ENCODE measurements at regions not wholly inside any gene's neighbourhood (a gene's known extent, or its start where the extent isn't known, plus 50 kb on each side); places are given as distances from the start of the nearest gene placed in this dataset.

- TF ChIP-seq ZBTB7A (IDR thresholded peaks at IDR 0.05; ENCODE audit: low read depth) = no peak
- no peak for TF ChIP-seq CREB1 (IDR thresholded peaks at IDR 0.05; ENCODE audit: low read depth)
- no peak for TF ChIP-seq FOXM1 (IDR thresholded peaks at IDR 0.05; ENCODE audit: borderline replicate concordance, low read depth)
- no peak for TF ChIP-seq TEAD4 (IDR thresholded peaks at IDR 0.05)
- no peak for TF ChIP-seq USF1 (IDR thresholded peaks at IDR 0.05)
- TF ChIP-seq EGR1 (IDR thresholded peaks at IDR 0.05) = no peak
Measured at GRCh38 chrX:150018931-150019361, 80.7 kb upstream of the EOLA2 start.

GRCh38 chrX:150028692-150029091, 90.4 kb upstream of the EOLA2 start:
- TF ChIP-seq YY1 (IDR thresholded peaks at IDR 0.05; ENCODE audit: low read depth) (no peak), REST (IDR thresholded peaks at IDR 0.05; ENCODE audit: low read depth) (no peak), EP300 (IDR thresholded peaks at IDR 0.05; ENCODE audit: borderline replicate concordance) (no peak), TAF1 (IDR thresholded peaks at IDR 0.05; ENCODE audit: low read depth) (no peak), FOXM1 (IDR thresholded peaks at IDR 0.05; ENCODE audit: borderline replicate concordance, low read depth) (no peak), MAX (IDR thresholded peaks at IDR 0.05) (no peak), USF1 (IDR thresholded peaks at IDR 0.05) (no peak), TEAD4 (IDR thresholded peaks at IDR 0.05) (no peak)

GRCh38 chrX:150032742-150033141, 94.5 kb upstream of the EOLA2 start:
- TF ChIP-seq RAD21 (IDR thresholded peaks at IDR 0.05; ENCODE audit: low read depth) (no peak), USF1 (IDR thresholded peaks at IDR 0.05) (no peak), MAX (IDR thresholded peaks at IDR 0.05) (no peak), CREB1 (IDR thresholded peaks at IDR 0.05; ENCODE audit: low read depth) (no peak), NFIC (IDR thresholded peaks at IDR 0.05) (no peak), YY1 (IDR thresholded peaks at IDR 0.05; ENCODE audit: low read depth) (no peak), CEBPB (IDR thresholded peaks at IDR 0.05) (no peak), TAF1 (IDR thresholded peaks at IDR 0.05; ENCODE audit: low read depth) (no peak), FOXM1 (IDR thresholded peaks at IDR 0.05; ENCODE audit: borderline replicate concordance, low read depth) (no peak), ZBTB7A (IDR thresholded peaks at IDR 0.05; ENCODE audit: low read depth) (no peak)

- TF ChIP-seq ZBTB7A (IDR thresholded peaks at IDR 0.05; ENCODE audit: low read depth) (no peak), RAD21 (IDR thresholded peaks at IDR 0.05; ENCODE audit: low read depth) (no peak), EP300 (IDR thresholded peaks at IDR 0.05; ENCODE audit: borderline replicate concordance) (no peak), TAF1 (IDR thresholded peaks at IDR 0.05; ENCODE audit: low read depth) (no peak)
Measured at GRCh38 chrX:150034788-150035187, 96.5 kb upstream of the EOLA2 start.

GRCh38 chrX:150035531-150035930, 97.2 kb upstream of the EOLA2 start:
- TF ChIP-seq EGR1 (IDR thresholded peaks at IDR 0.05) (no peak), ZBTB7A (IDR thresholded peaks at IDR 0.05; ENCODE audit: low read depth) (no peak), USF1 (IDR thresholded peaks at IDR 0.05) (no peak), TAF1 (IDR thresholded peaks at IDR 0.05; ENCODE audit: low read depth) (no peak), YY1 (IDR thresholded peaks at IDR 0.05; ENCODE audit: low read depth) (no peak), CEBPB (IDR thresholded peaks at IDR 0.05) (no peak), TCF12 (IDR thresholded peaks at IDR 0.05; ENCODE audit: low read depth) (no peak), REST (IDR thresholded peaks at IDR 0.05; ENCODE audit: low read depth) (no peak), NFIC (IDR thresholded peaks at IDR 0.05) (no peak), RAD21 (IDR thresholded peaks at IDR 0.05; ENCODE audit: low read depth) (no peak), CREB1 (IDR thresholded peaks at IDR 0.05; ENCODE audit: low read depth) (no peak), TEAD4 (IDR thresholded peaks at IDR 0.05) (no peak)

GRCh38 chrX:150036181-150036580, 97.9 kb upstream of the EOLA2 start:
- no peak for TF ChIP-seq ZBTB7A (IDR thresholded peaks at IDR 0.05; ENCODE audit: low read depth)
- no peak for TF ChIP-seq CREB1 (IDR thresholded peaks at IDR 0.05; ENCODE audit: low read depth)
- no peak for TF ChIP-seq RAD21 (IDR thresholded peaks at IDR 0.05; ENCODE audit: low read depth)
- no peak for TF ChIP-seq USF1 (IDR thresholded peaks at IDR 0.05)
- no peak for TF ChIP-seq REST (IDR thresholded peaks at IDR 0.05; ENCODE audit: low read depth)
- TF ChIP-seq TCF12 (IDR thresholded peaks at IDR 0.05; ENCODE audit: low read depth) = no peak
- peak; percentile 25; the same call in 1 of the 2 replicates for TF ChIP-seq TEAD4 (IDR thresholded peaks at IDR 0.05)
- TF ChIP-seq YY1 (IDR thresholded peaks at IDR 0.05; ENCODE audit: low read depth) = no peak
- TF ChIP-seq EGR1 (IDR thresholded peaks at IDR 0.05) = no peak
- TF ChIP-seq FOXM1 (IDR thresholded peaks at IDR 0.05; ENCODE audit: borderline replicate concordance, low read depth) = no peak
- TF ChIP-seq NFIC (IDR thresholded peaks at IDR 0.05) = peak; percentile 31
- TF ChIP-seq TAF1 (IDR thresholded peaks at IDR 0.05; ENCODE audit: low read depth) = no peak
- no peak for TF ChIP-seq MAX (IDR thresholded peaks at IDR 0.05)
- no peak for TF ChIP-seq CEBPB (IDR thresholded peaks at IDR 0.05)
- TF ChIP-seq EP300 (IDR thresholded peaks at IDR 0.05; ENCODE audit: borderline replicate concordance) = no peak

Measured in Ishikawa (cell line).